22Rv1 (cell line): ENCODE measurements at regions not wholly inside any gene's neighbourhood (a gene's known extent, or its start where the extent isn't known, plus 50 kb on each side); places are given as distances from the start of the nearest gene placed in this dataset.
A peak's percentile ranks its signal among the peaks of the same experiment; 100 is the strongest.
"Not testable (repeated sequence)": the region's sequence is repeated elsewhere in the genome, so short reads cannot be mapped to it uniquely, and the experiment has no call there.

Source experiments
- H3K27ac ChIP-seq: fragments of 450-650 bp; 2 replicates; pipeline ENCODE4 v1.5.1; 2017
- ZFX ChIP-seq: fragments of 450-650 bp; IDR thresholded peaks from 2 replicates; pipeline ENCODE4 v1.6.1; 2017; ENCODE audit warnings: antibody characterized with exemption, borderline replicate concordance
- TF ChIP-seq, protein P1 (sequence below): fragments of 450-650 bp; IDR thresholded peaks from 2 replicates; pipeline ENCODE4 v1.5.1; 2017; ENCODE audit warnings: mild to moderate bottlenecking

DNA sequence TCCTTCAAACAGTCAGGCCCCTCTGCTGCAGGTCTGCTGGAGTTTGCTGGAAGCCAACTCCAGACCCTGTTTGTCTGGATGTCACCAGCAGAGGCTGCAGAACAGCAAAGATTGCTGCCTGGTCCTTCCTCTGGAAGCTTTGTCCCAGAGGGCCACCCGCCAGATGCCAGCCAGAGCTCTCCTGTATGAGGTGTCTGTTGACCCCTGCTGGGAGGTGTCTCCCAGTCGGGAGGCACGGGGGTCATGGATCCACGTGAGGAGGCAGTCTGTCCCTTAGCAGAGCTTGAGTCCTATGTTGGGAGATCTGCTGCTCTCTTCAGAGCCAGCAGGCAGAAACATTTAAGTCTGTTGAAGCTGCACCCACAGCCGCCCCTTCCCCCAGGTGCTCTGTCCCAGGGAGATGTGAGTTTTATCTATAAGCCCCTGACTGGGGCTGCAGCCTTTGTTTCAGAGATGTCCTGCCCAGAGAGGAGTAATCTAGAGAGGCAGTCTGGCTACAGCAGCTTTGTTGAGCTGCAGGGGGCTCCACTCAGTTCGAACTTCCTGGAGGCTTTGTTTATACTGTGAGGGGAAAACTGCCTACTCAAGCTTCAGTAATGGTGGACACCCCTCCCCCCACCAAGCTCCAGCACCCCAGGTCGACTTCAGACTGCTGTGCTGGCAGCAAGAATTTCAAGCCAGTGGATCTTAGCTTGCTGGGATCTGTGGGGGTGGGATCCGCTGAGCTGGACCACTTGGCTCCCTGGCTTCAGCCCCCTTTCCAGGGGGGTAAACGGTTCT lies 72.1 kb downstream of the OGFRL1 start:
- not testable (repeated sequence) for H3K27ac ChIP-seq

DNA sequence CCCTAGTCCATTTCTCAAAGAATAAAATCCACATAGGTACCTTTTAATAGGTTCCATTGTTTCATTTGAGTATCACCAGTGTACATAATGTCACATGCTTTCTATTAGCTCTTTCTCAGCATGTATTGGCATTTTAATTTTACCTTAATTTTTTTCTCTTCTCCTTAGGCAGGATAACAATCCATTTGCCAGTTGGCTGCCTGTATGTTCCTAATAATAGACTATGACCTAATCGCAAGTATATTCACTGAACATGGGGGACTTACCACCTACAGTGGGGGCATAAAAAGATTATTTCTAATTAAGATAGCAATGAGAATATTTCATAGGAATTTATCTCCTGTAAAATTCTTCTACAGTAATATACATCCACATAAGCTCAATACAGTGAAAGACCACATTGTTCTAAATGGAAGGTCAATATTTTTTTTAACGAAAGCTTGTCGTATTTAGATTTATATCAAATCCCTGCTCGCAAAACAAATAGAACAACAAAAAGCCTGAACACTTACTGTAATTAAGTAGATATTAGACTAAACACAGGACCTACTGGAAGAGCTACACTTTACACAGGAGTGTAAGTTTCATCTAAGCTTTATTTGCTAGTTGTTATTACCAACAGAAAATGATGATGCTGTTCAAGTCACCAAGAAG lies 76.4 kb downstream of the OGFRL1 start:
- H3K27ac ChIP-seq = peak overlapping the region; percentile 83
- TF ChIP-seq ZFX = no peak
- TF ChIP-seq, protein P1, sequence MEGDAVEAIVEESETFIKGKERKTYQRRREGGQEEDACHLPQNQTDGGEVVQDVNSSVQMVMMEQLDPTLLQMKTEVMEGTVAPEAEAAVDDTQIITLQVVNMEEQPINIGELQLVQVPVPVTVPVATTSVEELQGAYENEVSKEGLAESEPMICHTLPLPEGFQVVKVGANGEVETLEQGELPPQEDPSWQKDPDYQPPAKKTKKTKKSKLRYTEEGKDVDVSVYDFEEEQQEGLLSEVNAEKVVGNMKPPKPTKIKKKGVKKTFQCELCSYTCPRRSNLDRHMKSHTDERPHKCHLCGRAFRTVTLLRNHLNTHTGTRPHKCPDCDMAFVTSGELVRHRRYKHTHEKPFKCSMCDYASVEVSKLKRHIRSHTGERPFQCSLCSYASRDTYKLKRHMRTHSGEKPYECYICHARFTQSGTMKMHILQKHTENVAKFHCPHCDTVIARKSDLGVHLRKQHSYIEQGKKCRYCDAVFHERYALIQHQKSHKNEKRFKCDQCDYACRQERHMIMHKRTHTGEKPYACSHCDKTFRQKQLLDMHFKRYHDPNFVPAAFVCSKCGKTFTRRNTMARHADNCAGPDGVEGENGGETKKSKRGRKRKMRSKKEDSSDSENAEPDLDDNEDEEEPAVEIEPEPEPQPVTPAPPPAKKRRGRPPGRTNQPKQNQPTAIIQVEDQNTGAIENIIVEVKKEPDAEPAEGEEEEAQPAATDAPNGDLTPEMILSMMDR = no peak

DNA sequence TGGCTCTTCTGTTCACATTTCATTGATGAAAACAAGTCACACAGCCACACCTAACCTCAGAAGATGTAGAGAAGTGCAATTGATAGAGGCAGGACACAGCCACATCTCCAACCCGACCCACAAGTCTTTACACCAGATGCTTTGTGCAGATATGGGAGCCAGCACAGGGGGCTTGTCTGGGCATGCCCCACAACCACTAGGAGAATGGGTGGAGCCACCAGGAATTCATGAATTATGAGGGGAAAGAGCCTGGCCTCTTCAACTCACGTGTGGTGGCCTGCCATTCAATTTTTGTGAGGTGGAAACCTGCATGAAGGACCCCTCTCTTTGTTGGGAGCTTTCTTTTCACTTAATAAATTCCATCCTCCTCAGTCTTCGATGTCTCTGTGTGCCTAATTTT lies 79.1 kb downstream of the OGFRL1 start:
- H3K27ac ChIP-seq = no peak overlapping the region

DNA sequence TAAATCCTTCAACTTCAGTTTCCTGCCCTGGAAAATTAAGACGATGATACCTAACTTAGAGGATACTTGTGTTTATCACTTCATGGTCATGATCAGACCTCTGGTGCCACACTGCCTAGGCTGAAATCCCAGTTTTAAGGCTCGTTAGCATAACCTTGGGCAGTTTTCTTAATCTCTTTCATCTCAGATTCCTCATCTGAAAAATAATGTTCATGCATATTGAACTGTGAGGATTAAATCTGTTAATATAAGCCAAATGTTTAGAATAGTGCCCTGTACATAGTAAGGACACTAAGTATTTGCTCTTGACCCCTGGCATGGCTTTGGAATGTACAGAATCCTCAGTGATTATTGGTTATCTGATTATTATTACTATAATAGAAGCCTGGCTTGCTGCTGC lies 79.7 kb downstream of the OGFRL1 start:
- H3K27ac ChIP-seq = no peak overlapping the region
- TF ChIP-seq, protein P1 = no peak
- no peak for TF ChIP-seq ZFX

More for the DNA sequence above, 79.1 kb downstream of the OGFRL1 start:
- no peak for TF ChIP-seq ZFX
- TF ChIP-seq, protein P1 = no peak

DNA sequence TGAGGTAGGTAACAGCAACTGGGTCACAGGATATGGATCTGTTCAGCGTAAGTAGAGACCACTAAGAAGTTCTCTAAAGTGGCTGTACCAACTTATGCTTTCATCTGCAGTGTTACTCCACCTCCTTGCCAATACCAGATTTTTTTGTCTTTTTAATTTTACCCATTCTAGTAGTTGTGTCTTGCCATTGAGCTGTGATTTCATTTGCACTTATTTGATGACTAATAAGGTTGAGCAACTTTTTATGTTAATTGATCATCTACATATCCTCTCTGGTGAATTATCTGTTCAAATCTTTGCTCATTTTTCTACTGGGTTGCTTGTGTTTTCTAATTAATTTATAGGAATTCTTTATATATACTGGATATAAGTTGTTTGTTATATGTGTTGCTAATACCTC lies 82.9 kb downstream of the OGFRL1 start:
- no peak for TF ChIP-seq ZFX
- TF ChIP-seq, protein P1 = no peak
- H3K27ac ChIP-seq = no peak overlapping the region

DNA sequence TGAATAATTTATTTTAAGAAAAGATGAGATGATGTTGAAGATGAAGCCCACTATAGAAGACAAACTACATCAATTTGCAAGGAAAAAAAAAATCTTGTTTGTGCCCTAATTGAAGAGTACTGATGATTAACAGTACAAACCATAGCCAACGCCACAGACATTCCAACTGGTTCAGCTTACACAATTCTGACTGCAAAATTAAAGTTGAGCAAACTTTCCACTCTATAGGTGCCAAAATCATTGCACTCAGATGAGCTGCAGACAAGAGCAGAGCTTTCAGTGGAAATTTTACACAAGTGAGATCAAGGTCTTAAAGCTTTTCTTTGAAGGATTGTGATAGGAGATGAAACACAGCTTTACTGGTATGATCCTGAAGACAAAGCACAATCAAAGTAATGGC lies 85.3 kb downstream of the OGFRL1 start:
- no peak overlapping the region for H3K27ac ChIP-seq
- TF ChIP-seq ZFX = no peak
- TF ChIP-seq, protein P1 = no peak

DNA sequence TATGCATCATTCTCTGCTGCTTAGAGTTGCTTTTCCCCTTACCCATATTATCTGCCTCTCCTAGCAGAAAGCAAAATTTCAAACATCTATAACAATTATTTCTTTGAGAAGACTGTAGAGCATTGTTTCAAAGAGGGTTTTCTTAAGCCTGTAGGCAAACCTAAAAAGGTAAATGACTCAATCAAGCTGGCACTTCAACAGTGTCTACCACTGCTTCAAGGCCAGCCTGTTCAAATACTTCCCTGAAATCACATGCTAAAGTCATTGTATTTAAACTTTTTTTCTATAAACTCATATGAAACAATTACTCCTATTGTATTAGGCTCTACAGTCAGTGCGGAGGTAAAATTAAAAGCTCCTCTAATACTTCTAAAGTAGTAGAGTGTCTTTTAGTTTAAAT lies 87.1 kb downstream of the OGFRL1 start:
- TF ChIP-seq, protein P1 = no peak
- no peak for TF ChIP-seq ZFX
- H3K27ac ChIP-seq = no peak overlapping the region
